Common myeloid progenitor, CD34-positive (primary cell): ENCODE measurements at regions not wholly inside any gene's neighbourhood (a gene's known extent, or its start where the extent isn't known, plus 50 kb on each side); places are given as distances from the start of the nearest gene placed in this dataset.

ENCODE experiments used
- CTCF ChIA-PET: fragments of 350-600 bp; sonication (Branson Sonifier 250); formaldehyde crosslinking; loops from one replicate; lab custom pipeline; 2021; ENCODE audit warnings: antibody characterized with exemption; lab: Charles Lee
- POLR2A ChIA-PET: fragments of 350-600 bp; sonication (Branson Sonifier 250); formaldehyde crosslinking; loops from one replicate; lab custom pipeline; 2021; ENCODE audit warnings: antibody characterized with exemption; lab: Charles Lee
- DNase-seq, 3 donors: peaks; one replicate each; pipeline versions ENCODE4 v3.0.0 to v3.0.0-alpha.2; 2013
- H3K27ac ChIP-seq, 2 experiments: 1 replicate in 1 of 2; 2 replicates in 1 of 2; pipeline ENCODE4 v1.7.0; 2013; ENCODE audit warnings: inconsistent platforms in 2 of 2, low read length in 2 of 2, mild to moderate bottlenecking in 2 of 2, low read depth in 1 of 2, moderate library complexity in 1 of 2; ENCODE audit not compliant: severe bottlenecking in 2 of 2, insufficient read depth in 1 of 2, poor library complexity in 1 of 2
- H3K27me3 ChIP-seq, 5 experiments: replicated peaks in 2 of 5; 1 replicate in 3 of 5; 2 replicates in 2 of 5; pipeline versions ENCODE4 v1.6.1 to v1.7.0; 2013; ENCODE audit warnings: low read length in 4 of 5, mild to moderate bottlenecking in 2 of 5, moderate library complexity in 2 of 5, inconsistent platforms in 1 of 5; ENCODE audit not compliant: insufficient read depth in 5 of 5, control insufficient read depth in 4 of 5
- H3K36me3 ChIP-seq, 4 experiments: 1 replicate in 2 of 4; 2 replicates in 2 of 4; pipeline versions ENCODE4 v1.6.1 to v1.7.0; 2013; ENCODE audit warnings: low read length in 3 of 4, control low read depth in 1 of 4, mild to moderate bottlenecking in 1 of 4; ENCODE audit not compliant: control insufficient read depth in 4 of 4, insufficient read depth in 4 of 4
- H3K4me1 ChIP-seq, 4 experiments: 1 replicate in 3 of 4; 2 replicates in 1 of 4; pipeline versions ENCODE4 v1.6.1 to v1.7.1; 2013; ENCODE audit warnings: low read length in 3 of 4, mild to moderate bottlenecking in 3 of 4, control low read depth in 1 of 4, inconsistent platforms in 1 of 4, moderate library complexity in 1 of 4; ENCODE audit not compliant: control insufficient read depth in 4 of 4, insufficient read depth in 4 of 4; ENCODE audit errors: control extremely low read depth in 1 of 4
- H3K4me3 ChIP-seq, 7 experiments: 1 replicate in 4 of 7; 2 replicates in 3 of 7; pipeline versions ENCODE4 v1.5.1 to v1.7.0; 2013; ENCODE audit warnings: mild to moderate bottlenecking in 7 of 7, low read length in 6 of 7, moderate library complexity in 6 of 7, inconsistent platforms in 2 of 7, low read depth in 2 of 7, control low read depth in 1 of 7; ENCODE audit not compliant: insufficient read depth in 4 of 7, control insufficient read depth in 1 of 7; ENCODE audit errors: extremely low read depth in 1 of 7
- H3K9me3 ChIP-seq, 5 experiments: 1 replicate in 4 of 5; 2 replicates in 1 of 5; pipeline versions ENCODE4 v1.6.1 to v1.7.1; 2013; ENCODE audit warnings: low read length in 4 of 5, mild to moderate bottlenecking in 2 of 5, inconsistent platforms in 1 of 5, low read depth in 1 of 5, moderate library complexity in 1 of 5; ENCODE audit not compliant: control insufficient read depth in 4 of 5, insufficient read depth in 2 of 5; ENCODE audit errors: control extremely low read depth in 1 of 5
- WGBS: methylation state at CpG from one replicate; pipeline ENCODE4 v1.1.5; 2013; ENCODE audit not compliant: insufficient coverage; 5-methylcytosine and 5-hydroxymethylcytosine counted together

DNA sequence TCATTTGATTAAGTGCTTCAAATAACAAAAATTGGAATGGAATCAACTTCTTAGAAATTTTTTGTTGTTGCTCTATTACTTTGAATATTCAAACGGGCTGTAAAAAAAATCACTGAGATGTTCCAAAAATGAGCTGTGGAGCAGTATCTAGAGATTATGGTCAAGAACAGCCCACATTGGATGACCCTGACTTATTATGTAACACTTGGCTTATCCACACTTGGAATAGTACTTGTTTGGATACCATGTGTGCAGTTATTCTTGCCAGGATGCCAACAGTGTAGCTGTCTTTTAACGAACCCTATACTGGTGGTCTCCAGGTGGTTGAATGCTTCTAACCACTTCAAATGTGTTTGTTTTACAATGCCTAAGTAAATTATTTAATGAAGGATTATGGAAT, 64.9 kb upstream of the CAMK2D start:
- Histone ChIP-seq H3K4me3 (no peak overlapping the region), H3K4me1 (peaks cover 15 to 36% (median 20%) of the 10 kb centered on the region in 4 experiments), H3K36me3 (no peaks in the 10 kb centered on the region), H3K27ac (no peak overlapping the region), H3K9me3 (no peaks in the 10 kb centered on the region), H3K27me3 (no peaks in the 10 kb centered on the region)
- ChIA-PET CTCF (interaction anchor here (1.2 to 2.2 kb wide), 2 partner anchors 8 to 18 kb away, joined by 3 to 7 read pairs; no protein-coding TSS in a partner anchor), POLR2A (no interaction called here)
- DNase-seq: no peak
- 100% methylated on average over 1 of the region's 2 CpGs for WGBS

DNA sequence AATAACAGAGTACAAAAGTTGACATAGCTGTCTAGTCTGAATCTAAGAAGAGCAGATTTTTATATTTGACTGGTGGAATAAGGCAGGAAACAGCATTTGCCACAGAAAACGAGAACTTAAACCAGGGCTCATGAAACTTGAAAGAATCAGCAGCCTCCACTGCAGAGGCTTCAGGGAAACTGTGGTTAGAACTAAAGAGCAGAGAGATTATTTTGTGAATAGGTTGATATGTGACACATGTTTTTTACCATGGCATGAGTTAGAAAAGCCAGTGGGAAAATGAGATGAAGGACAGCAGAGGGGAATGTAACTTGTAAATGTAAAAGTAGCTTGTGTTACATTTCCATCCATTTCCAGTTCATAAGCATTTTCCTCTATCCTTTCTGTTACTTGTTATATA, 63.7 kb upstream of the CAMK2D start:
- CTCF ChIA-PET: interaction anchor here (1.1 to 2.2 kb wide), 2 partner anchors 10 to 278 kb away, joined by 3 to 7 read pairs; no protein-coding TSS in a partner anchor

DNA sequence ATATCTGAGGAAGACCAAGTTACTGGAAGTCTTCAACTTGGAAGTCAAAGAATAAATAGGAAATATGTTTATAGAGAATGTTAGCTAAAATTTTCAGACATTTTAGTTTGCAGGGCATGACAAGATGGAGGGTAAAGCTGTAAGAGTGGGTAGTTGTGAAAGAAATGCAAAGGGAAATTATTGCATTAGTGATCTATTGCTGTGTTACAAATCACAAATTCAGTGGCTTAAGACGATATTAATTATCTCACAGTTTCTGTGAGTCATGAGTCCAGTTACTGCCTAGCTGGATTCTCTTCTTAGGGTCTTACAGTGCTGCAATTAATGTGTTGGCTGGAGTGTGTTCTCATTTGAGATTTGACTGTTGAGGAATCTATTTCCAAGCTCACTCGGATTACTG, 62.9 kb upstream of the CAMK2D start:
- Histone ChIP-seq H3K36me3 (no peaks in the 10 kb centered on the region), H3K27me3 (no peaks in the 10 kb centered on the region), H3K9me3 (no peaks in the 10 kb centered on the region), H3K27ac (no peak overlapping the region), H3K4me3 (no peak overlapping the region), H3K4me1 (peaks cover 15 to 36% (median 20%) of the 10 kb centered on the region in 4 experiments)
- 100% methylated on average over 2 of the region's 2 CpGs for WGBS
- CTCF ChIA-PET: interaction anchor here (1.1 kb wide), 1 partner anchor 277 kb away, joined by 3 read pairs; no protein-coding TSS in a partner anchor
- POLR2A ChIA-PET: no interaction called here
- no peak for DNase-seq

More for the DNA sequence above, 63.7 kb upstream of the CAMK2D start:
- no peaks in the 10 kb centered on the region for H3K27me3 ChIP-seq
- 0% methylated on average over 1 of the region's 1 CpG for WGBS
- H3K4me3 ChIP-seq: no peak overlapping the region
- H3K4me1 ChIP-seq: peaks cover 15 to 36% (median 20%) of the 10 kb centered on the region in 4 experiments
- no peaks in the 10 kb centered on the region for H3K9me3 ChIP-seq
- peak; percentile 56 to 93 (median 90) for DNase-seq
- H3K27ac ChIP-seq: no peak overlapping the region
- POLR2A ChIA-PET: no interaction called here
- no peaks in the 10 kb centered on the region for H3K36me3 ChIP-seq

DNA sequence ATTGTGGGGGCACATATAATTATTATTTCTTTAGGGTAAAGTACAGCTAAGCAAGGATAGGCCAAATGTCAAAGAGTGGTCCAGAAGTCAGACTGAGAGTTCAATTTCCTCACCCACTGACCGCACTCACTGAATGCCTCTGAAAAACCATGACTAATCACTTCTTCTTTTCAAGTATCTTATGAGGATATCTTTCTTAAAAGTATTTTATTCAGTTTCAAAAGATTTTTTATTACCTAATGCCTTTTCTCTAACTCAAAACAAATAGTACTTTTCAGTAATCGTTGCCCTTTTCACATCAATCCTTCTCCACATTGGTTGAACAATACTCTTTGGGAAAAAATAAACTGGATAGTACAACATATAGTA, 61.7 kb upstream of the CAMK2D start:
- no peaks in the 10 kb centered on the region for H3K27me3 ChIP-seq
- no peaks in the 10 kb centered on the region for H3K9me3 ChIP-seq
- H3K4me1 ChIP-seq: peaks cover 15 to 36% (median 20%) of the 10 kb centered on the region in 4 experiments
- no peak overlapping the region for H3K27ac ChIP-seq
- DNase-seq: peak; percentile 29 to 87 (median 79)
- H3K4me3 ChIP-seq: no peak overlapping the region
- ChIA-PET POLR2A (no interaction called here), CTCF (no interaction called here)
- no peaks in the 10 kb centered on the region for H3K36me3 ChIP-seq
- WGBS: no CpG with 5 or more reads among the region's 2 CpGs

DNA sequence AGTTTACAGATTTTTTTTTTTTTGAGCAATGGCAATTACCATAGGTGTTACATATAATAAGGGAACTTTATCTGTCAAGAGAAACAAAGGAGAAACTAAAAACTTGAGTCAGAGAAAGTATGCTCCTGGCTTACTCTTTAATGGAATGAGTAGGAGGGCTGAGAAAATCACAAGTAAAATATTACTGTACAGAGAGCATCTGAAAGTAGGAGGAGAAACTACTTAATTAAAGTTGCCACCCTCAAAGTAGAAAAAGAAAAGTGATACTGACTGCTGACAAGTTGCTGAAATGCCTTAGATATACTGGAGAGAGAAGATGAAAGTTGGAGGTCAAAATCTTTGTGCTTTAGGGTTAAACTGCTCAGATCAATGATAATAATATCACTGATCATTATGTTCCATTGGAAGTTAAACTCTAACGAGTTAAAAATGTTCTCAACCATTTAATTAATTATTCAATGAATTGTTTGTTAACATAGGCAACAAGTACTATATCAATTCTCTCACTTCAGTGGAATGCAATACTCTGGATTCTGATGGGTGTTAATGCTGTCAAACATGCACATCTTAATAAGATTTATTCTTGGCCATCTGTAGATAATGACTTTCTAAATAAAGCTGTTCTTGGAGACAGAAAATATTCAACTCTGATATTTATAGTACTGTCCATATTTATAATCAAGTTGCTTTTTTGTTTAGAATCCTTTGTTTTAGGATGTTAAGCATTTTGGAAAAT, 61.2 kb upstream of the CAMK2D start:
- no peak overlapping the region for H3K4me3 ChIP-seq
- H3K9me3 ChIP-seq: no peaks in the 10 kb centered on the region
- H3K27me3 ChIP-seq: no peaks in the 10 kb centered on the region
- no peak for DNase-seq
- CTCF ChIA-PET: interaction anchor here (0.7 kb wide), 1 partner anchor 96 kb away, joined by 3 read pairs; no protein-coding TSS in a partner anchor
- no CpG with 5 or more reads among the region's 1 CpG for WGBS
- no peaks in the 10 kb centered on the region for H3K36me3 ChIP-seq
- POLR2A ChIA-PET: no interaction called here
- H3K27ac ChIP-seq: no peak overlapping the region
- peaks cover 15 to 36% (median 20%) of the 10 kb centered on the region in 4 experiments for H3K4me1 ChIP-seq

DNA sequence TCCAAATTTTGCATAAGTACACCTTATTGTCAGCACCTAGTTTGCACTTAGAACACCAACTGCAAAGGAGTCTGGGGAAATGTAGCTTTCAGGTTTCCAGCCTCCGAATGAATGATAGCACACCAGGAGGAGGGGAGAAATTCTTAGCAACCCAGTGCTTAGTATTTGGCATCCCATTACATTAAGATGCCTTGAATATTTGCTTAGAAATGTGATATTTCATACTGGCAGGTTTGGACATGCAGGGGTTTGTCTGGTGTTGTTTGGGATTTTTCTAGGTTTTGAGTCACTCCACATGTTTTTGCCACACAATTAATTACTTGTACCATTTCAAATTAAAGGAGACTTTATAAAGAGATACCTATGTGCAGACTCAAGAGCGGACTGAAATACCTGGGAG, 60.3 kb upstream of the CAMK2D start:
- DNase-seq: no peak
- WGBS: 100% methylated on average over 1 of the region's 2 CpGs
- no peaks in the 10 kb centered on the region for H3K9me3 ChIP-seq
- POLR2A ChIA-PET: no interaction called here
- no peaks in the 10 kb centered on the region for H3K36me3 ChIP-seq
- H3K4me3 ChIP-seq: no peak overlapping the region
- CTCF ChIA-PET: interaction anchor here (0.7 kb wide), 1 partner anchor 95 kb away, joined by 3 read pairs; no protein-coding TSS in a partner anchor
- peaks cover 15 to 36% (median 20%) of the 10 kb centered on the region in 4 experiments for H3K4me1 ChIP-seq
- no peak overlapping the region for H3K27ac ChIP-seq
- H3K27me3 ChIP-seq: no peaks in the 10 kb centered on the region

DNA sequence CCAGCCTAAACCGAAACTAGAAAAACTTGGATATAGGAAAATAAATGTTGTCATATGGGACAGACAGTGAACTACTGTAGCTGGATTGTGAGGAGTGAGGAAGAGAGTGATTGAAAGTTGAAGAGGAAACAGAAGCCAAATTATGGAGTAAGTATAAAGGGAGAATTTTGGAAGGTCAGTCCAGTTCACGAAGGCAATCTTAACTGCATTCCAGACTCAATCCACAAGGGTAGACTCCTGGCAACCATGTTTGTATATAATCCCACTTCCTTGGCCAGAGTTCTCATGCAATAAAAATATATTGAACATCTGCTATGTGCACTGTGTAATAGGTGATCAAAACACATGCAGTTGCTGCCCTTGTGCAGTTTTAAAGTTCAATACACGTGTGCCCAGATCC, 58.6 kb upstream of the CAMK2D start:
- no peak overlapping the region for H3K4me3 ChIP-seq
- WGBS: 93% methylated on average over 2 of the region's 3 CpGs
- CTCF ChIA-PET: no interaction called here

More for the DNA sequence above, 58.6 kb upstream of the CAMK2D start:
- POLR2A ChIA-PET: no interaction called here
- Histone ChIP-seq H3K27me3 (no peaks in the 10 kb centered on the region), H3K9me3 (no peaks in the 10 kb centered on the region), H3K4me1 (peaks cover 8 to 25% (median 12%) of the 10 kb centered on the region in 4 experiments), H3K36me3 (no peaks in the 10 kb centered on the region), H3K27ac (no peak overlapping the region)
- no peak for DNase-seq
